Kidney capillary endothelial cell (primary cell): ENCODE measurements at regions not wholly inside any gene's neighbourhood (a gene's known extent, or its start where the extent isn't known, plus 50 kb on each side); places are given as distances from the start of the nearest gene placed in this dataset.
A peak's percentile ranks its signal among the peaks of the same experiment; 100 is the strongest.
"Not testable (repeated sequence)": the region's sequence is repeated elsewhere in the genome, so short reads cannot be mapped to it uniquely, and the experiment has no call there.

Source experiments
- DNase-seq: peaks from one replicate; pipeline ENCODE4 v3.0.0-alpha.2; 2018; ENCODE audit warnings: low spot score

- no peak for DNase-seq
These were observed 50.4 kb downstream of the FHIP1A start for GRCh38 chr4:151459375-151459774.

- DNase-seq = no peak
These were observed 51.5 kb downstream of the FHIP1A start for GRCh38 chr4:151460434-151460833.

GRCh38 chr4:151462554-151462953 is 53.6 kb downstream of the FHIP1A start:
- DNase-seq = no peak

GRCh38 chr4:151468715-151469696 is 60.0 kb downstream of the FHIP1A start:
- DNase-seq = no peak

- DNase-seq = no peak
These were observed 61.0 kb downstream of the FHIP1A start for GRCh38 chr4:151469970-151470369.

GRCh38 chr4:151471728-151472127 is 62.8 kb downstream of the FHIP1A start:
- DNase-seq = no peak

GRCh38 chr4:151472297-151472696 is 63.3 kb downstream of the FHIP1A start:
- no peak for DNase-seq

GRCh38 chr4:151472711-151473110 is 63.7 kb downstream of the FHIP1A start:
- DNase-seq = no peak

- DNase-seq = no peak
These were observed 64.6 kb downstream of the FHIP1A start for GRCh38 chr4:151473521-151474097.

- DNase-seq = no peak
These were observed 66.2 kb downstream of the FHIP1A start for GRCh38 chr4:151475035-151475714.

GRCh38 chr4:151481813-151482212 is 72.8 kb downstream of the FHIP1A start:
- DNase-seq = no peak

- DNase-seq = peak; percentile 12
These were observed 75.6 kb downstream of the FHIP1A start for GRCh38 chr4:151484396-151485102.

- no peak for DNase-seq
These were observed 76.7 kb downstream of the FHIP1A start for GRCh38 chr4:151485541-151486131.

GRCh38 chr4:151486168-151486567 is 77.2 kb downstream of the FHIP1A start:
- no peak for DNase-seq

GRCh38 chr4:151488968-151489367 is 80.0 kb downstream of the FHIP1A start:
- DNase-seq = no peak

- no peak for DNase-seq
These were observed 80.7 kb downstream of the FHIP1A start for GRCh38 chr4:151489462-151490203.

- DNase-seq = not testable (repeated sequence)
These were observed 86.6 kb downstream of the FHIP1A start for GRCh38 chr4:151495612-151496011.

GRCh38 chr4:151511548-151511947 is 102.6 kb downstream of the FHIP1A start:
- DNase-seq = not testable (repeated sequence)

- no peak for DNase-seq
These were observed 108.9 kb downstream of the FHIP1A start for GRCh38 chr4:151517896-151518295.

GRCh38 chr4:151518359-151518758 is 109.4 kb downstream of the FHIP1A start:
- no peak for DNase-seq
